Left lobe of liver (tissue), 2 donors: ENCODE measurements at regions not wholly inside any gene's neighbourhood (a gene's known extent, or its start where the extent isn't known, plus 50 kb on each side); places are given as distances from the start of the nearest gene placed in this dataset.
A peak's percentile ranks its signal among the peaks of the same experiment; 100 is the strongest.
"Not testable (repeated sequence)": the region's sequence is repeated elsewhere in the genome, so short reads cannot be mapped to it uniquely, and the experiment has no call there.

Source experiments
- ATAC-seq: fragments of 200-7000 bp; cut with Tn5 transposase; one replicate; pipeline ENCODE4 v1.9.1; 2020; ENCODE audit warnings: mild to moderate bottlenecking, moderate library complexity
- DNase-seq: peaks from one replicate; pipeline ENCODE4 v3.0.0-alpha.2; 2020; ENCODE audit warnings: low spot score
- donor health status: DM: no; HTN: no; CAD: no; lungs with moderate emphysema.
- donor health status: DM: no; HTN: yes; CAD: no.

DNA sequence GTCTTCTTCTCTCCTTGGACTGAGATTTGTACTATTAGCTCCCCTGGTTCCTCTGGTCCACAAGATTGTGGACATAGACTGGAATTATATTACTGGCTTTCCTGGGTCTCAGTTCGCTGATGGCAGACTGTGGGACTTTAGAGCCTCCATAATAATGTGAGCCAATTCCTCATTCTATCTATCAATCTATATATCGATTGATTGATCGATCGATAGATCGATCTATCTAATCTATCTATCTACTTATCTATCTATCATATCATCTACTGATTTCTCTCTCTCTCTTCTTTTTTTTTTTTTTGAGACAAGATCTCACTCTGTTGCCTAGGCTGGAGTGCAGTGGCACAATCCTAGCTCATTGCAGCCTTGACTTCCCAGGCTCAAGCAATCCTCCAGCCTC lies 51.5 kb upstream of the DDR1 start:
- no peak for DNase-seq
- no peak for ATAC-seq

DNA sequence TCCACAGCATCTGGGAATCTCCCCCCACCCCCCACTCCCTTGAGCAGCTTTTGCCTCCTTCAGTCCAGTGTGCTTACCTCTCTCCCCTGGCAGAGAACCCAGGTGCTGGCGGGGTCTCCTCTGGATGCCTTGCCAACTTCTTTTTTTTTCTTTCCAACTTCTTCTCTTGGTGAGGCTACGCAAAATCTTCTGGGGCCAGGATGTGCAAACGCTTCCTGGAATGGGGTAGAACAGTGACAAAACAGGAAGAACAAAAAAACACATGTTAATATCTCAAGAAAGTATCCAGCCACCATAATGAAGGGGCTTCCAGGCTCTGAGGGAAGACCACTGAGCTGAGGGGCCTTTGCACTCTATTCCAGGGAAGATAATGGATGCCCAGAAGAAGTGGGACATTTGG lies 53.9 kb upstream of the DDR1 start:
- DNase-seq = no peak
- ATAC-seq = no peak

DNA sequence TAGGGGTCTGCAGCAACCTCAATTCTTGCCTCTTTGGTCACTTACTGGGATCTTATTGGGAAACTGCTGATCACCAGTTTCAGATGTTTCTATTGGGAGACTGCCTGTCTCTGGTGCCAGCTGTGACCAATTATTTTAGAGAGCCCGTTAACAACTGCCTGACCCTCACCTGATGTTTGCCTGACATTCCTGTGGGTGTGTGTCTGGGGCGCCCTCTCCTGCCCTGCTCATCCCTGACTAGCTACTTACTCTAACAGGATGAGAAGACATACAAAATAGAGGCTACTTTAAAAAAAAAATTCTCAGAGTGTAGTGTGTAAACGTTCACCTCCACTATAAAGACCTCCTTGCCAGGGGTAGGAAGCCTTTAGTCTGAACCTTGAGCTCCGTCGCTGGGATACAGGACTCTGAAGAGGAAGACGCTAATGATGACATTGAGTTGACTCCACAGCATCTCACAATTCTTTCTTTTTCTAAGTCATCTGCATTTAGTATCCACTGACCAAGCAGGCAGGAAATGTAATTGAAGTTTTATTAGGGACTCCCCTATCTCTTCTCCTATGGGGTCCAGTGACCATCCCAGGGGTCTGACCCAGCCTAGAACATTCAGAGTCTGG lies 54.6 kb upstream of the DDR1 start:
- ATAC-seq = no peak

DNA sequence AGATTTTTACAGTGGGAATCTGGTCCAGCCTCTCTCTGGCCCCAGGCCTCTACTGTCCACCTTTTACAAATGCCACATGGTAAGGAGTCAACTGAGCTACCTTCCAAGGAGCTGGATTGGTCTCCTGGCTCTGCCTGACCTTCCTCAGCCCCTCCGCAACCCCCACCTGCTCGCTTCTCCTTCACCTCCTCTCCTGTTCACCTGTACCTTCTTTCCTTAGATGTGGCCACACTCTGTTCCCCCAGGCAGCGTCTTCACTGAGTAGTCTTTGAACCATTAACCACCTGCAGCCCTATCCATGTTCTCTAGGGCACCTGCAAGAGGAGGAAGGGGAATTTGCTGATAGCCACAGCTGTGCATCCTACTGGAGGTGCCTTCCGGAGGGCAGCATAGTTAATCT lies 55.3 kb upstream of the DDR1 start:
- DNase-seq (no peak), ATAC-seq (no peak)

More for the DNA sequence above, 54.6 kb upstream of the DDR1 start:
- no peak for DNase-seq

DNA sequence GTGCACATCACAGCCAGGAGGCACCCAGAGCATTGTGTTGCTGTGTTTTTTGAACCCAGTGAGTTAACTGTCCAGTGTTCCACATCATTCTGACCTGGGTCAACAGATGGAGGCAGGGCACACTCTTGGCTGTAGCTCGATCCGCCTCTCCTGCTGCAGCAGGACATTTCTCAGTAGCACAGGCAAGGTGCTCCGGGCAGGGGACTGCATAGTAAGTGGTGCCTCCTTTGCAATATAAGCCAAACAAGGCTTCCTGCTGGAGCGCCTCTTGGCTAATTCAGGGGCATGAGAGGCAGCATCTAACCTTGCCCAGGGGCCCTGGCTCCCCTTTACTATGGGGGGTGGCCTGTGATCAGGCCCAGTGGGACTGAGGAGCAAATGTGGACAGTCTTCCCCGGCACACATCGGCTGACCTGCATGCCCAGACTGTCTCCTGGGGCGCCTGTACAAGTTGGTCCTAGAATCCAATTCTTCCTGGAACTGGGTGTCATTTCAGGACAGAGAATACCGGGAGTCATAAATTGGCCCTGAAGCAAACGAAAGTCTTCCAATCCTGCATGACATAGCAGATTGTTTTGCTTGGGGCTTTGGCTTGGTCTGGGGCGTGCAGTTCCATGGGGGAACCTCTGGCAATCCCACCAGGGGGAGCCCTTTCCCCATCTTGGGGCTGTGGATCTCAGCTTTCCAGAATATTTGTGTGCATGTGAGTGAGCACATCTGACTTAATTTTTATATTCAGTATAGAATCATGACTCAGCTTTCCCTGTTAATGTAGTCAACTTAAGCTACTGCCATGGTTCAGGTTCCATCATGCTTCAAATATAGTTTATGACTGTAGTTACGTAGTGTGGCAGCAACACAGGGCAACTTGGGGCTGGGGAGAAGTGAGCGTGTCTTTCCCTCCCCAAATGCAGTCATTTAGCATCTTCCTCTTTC lies 56.0 kb upstream of the DDR1 start:
- DNase-seq (peak; percentile 88), ATAC-seq (peak; percentile 97)

DNA sequence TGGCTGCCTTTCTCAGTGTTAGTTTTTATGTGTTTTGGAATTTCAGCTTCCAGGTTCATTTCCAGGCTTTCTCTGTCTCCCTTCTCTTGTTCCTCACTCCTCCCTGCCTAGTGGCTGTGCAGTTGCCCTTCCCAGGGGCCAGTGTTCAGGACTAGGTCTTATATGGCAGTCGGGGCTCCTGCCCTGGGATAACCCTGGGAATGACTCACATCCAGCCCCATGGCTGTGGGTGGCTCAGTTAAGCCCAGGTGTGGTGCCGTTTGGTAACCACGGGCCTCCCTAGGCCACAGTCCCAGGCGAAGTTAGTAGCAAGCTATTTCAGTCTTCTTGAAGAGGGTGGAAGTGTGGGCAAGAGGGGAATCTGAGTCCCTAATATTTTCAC lies 57.4 kb upstream of the DDR1 start:
- ATAC-seq (no peak), DNase-seq (no peak)

DNA sequence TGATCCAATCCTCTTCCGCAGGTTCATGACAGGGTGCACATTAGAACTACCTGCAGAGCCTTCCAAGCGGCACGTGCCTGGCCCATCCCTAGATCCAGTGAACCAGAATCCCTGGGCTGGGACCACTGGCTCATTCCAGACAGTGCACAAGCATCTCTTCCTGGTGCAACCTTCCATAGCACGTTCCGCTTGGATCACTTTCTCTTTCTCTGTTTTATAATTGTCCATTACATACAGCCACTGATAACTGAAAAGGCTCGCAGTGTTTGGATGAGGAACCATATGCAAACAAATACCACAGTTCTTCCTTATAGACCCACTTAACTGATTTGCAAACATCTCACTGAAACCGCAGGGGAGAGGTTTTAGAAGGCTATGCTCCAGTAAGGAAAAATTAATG lies 59.6 kb upstream of the DDR1 start:
- DNase-seq (no peak), ATAC-seq (no peak)

DNA sequence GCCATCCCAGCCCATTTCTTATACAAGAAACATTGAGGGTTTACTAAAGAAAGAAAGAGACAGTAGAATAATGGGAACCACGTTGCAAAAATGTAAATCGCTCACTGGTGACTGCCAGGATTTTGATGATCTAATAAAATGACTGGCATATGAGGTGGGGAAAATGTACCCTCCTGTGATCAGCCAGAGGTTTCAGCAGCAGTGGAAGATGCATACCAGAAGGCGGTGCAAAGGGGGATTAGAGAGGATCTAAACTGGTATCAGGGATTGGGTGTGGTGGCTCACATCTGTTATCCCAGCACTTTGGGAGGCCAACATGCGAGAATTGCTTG lies 60.8 kb upstream of the DDR1 start:
- DNase-seq = no peak
- ATAC-seq = no peak

DNA sequence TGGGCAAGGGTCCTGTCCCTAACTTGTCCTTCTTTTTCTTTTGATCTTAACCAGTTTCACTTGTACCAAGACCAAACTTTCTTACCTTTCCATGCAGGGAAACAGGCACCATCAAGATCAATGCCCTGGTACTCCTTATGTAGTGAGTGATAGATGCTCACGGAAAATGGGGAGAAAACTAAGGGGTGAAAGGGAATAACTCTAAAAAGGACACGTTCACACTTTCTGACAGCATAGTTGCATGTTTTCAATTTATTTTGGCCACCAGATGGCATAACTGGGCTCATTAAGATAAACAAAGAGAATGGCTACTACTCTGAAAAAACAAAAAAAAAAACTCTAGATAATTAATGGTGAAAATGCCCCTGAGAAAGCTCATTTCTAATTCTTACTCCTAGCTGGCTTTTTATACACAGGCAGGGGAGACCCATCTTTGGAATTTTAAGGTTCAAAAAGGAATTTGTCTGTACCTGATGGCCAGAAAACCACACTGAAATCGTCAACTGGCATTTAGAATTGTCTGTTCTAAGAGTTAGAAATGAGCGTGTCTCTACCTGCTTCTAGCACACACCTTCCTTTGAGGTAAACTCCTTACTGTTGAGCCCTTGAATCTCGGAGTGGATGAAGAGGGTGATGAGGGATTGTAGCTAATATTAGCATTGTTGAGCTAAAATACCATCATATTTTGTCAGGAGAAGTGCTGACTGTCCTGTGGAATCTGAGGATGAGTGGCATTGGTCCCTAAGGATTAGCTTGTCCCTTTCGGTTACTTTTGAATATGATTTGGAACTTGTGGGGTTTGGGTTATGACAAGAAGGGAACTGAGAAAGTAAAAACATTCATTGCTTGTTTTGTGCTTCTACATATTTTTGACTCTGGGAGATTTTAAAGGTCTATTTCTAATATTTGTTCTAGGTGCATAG lies 62.2 kb upstream of the DDR1 start:
- ATAC-seq (peak; percentile 85), DNase-seq (no peak)

DNA sequence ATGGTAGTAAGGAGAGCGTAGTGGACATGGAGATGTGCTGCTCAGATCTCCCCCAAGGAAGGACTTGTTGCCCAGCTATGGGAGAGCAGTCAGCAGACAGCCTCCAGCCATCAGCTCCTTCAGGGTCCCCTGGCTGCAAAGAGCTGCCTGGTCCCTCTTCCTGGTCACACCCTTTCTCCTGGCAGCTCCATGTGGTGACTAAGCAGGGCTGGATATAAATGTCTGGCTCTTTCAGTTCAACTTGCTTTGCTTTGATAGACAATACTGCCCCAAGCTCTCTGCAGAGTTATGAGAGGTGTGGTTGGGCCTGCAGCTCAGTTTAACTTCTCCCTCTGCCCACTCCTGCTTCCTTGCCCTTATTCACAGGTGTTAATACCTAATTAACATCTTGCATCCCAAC lies 64.1 kb upstream of the DDR1 start:
- DNase-seq (no peak), ATAC-seq (peak; percentile 27)

DNA sequence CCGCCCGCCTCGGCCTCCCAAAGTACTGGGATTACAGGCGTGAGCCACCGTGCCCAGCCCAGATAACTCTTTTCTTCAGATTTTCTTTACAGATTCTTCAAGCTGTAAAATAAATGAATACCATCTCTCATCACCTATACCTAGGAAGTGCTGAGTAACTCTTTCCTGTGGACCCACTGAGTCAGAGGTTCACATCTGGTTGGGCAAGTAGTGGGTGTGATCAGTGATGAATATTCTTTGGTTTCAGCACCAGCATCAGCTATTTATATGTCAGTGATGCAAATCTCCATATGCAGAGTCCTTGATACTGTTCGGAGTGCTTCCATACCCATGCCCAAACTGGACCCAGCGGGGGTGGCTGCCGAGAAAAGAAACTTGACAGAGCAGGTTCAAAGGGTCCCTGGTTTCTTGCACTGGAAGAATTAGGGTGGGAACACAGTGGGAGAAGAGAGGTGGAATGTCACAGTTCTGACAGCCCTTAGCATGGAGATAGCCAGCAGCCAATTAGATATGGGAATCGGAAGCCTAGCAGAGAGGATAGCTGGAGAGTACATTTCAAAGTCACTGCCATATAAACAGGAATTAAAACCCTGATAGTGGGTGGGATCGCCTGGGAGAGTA lies 64.9 kb upstream of the DDR1 start:
- no peak for ATAC-seq
- no peak for DNase-seq

DNA sequence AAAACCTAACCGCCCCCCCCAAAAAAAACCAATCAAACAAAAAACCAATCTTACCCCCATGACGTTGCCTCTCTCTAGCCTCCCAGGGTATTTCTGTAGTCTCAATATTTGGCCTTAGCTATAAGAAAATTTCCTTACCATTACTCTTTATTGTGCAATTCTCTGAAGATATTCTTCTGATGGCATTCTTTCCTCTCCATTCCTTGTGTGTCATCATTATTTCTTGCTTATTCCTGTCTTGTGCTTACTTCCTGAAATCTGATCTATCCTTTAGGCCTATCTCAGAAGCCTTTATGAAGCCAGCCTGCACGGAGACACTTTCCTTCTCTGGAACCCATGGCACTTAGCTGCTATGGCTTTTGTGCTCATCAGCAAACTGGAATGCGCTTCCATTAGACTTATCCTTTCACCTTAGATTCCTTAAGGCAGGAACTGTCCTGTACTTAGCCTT lies 65.9 kb upstream of the DDR1 start:
- ATAC-seq (no peak), DNase-seq (no peak)

DNA sequence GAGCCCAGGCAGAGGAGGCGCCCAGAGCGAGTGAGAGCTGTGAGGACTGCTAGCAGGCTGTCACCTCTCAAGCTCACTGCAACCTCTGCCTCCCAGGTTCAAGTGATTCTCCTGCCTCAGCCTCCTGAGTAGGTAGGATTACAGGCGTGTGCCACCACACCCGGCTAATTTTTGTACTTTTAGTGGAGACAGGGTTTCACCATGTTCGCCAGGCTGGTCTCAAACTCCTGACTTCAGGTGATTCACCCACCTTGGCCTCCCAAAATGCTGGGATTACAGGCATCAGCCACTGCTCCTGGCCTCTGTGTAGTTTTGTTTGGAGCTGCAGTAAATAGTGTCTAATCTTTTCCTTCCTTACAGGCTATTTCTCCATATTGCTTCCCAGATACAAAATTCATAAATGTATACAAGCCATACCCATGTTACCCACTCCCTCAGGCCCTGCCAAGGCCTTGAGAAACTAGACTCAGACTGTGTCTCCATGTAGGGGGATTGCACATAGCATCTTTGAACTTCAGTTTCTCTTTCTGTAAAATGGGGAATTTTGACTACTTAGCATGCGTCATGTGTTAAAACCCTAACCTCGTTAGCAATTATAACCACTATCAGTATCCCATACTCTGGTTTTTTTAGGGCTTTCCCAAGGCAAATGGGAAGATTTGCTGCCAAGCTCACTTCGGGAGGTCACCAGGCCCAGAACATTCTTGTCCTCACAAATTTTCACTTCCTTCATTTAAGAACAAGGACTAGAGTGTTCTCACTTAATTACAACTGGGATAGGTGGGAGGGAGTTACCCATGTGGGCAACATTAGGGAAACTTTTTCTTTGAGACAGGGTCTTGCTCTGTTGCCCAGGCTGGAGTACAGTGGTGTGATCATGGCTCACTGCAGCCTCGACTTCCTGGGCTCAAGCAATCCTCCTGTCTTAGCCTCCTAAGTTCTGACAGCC lies 67.3 kb upstream of the DDR1 start:
- ATAC-seq = no peak

DNA sequence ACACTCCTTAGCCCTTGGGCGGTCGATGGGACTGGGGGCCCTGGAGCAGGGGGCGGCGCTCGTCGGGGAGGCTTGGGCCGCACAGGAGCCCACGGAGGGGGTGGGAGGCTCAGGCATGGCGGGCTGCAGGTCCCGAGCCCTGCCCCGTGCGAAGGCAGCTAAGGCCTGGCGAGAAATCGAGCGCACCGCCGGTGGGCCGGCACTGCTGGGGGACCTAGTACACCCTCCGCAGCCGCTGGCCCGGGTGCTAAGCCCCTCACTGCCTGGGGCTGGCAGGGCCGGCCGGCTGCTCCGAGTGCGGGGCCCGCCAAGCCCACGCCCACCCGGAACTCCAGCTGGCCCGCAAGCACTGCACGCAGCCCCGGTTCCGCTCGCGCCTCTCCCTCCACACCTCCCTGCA lies 68.0 kb upstream of the DDR1 start:
- not testable (repeated sequence) for ATAC-seq

More for the DNA sequence above, 67.3 kb upstream of the DDR1 start:
- no peak for DNase-seq

DNA sequence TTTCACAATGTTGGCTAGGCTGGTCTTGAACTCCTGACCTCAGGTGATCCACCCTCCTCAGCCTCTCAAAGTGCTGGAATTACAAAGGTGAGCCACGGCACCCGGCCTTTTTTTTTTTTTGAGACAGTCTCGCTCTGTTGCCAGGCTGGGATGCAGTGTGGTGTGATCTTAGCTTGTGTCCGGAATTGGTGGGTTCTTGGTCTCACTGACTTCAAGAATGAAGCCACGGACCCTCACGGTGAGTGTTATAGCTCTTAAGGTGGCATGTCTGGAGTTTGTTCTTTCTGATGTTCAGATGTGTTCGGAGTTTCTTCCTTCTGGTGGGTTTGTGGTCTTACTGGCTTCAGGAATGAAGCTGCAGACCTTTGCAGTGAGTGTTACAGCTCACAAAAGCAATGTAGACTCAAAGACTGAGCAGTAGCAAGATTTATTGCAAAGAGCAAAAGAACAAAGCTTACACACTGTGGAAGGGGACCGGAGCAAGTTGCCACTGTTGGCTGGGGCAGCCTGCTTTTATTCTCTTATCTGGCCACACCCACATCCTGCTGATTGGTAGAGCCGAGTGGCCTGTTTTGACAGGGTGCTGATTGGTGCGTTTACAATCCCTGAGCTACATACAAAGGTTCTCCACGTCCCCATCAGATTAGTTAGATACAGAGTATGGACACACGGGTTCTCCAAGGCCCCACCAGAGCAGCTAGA lies 69.1 kb upstream of the DDR1 start:
- not testable (repeated sequence) for ATAC-seq, DNase-seq

More for the DNA sequence above, 68.0 kb upstream of the DDR1 start:
- DNase-seq = not testable (repeated sequence)

DNA sequence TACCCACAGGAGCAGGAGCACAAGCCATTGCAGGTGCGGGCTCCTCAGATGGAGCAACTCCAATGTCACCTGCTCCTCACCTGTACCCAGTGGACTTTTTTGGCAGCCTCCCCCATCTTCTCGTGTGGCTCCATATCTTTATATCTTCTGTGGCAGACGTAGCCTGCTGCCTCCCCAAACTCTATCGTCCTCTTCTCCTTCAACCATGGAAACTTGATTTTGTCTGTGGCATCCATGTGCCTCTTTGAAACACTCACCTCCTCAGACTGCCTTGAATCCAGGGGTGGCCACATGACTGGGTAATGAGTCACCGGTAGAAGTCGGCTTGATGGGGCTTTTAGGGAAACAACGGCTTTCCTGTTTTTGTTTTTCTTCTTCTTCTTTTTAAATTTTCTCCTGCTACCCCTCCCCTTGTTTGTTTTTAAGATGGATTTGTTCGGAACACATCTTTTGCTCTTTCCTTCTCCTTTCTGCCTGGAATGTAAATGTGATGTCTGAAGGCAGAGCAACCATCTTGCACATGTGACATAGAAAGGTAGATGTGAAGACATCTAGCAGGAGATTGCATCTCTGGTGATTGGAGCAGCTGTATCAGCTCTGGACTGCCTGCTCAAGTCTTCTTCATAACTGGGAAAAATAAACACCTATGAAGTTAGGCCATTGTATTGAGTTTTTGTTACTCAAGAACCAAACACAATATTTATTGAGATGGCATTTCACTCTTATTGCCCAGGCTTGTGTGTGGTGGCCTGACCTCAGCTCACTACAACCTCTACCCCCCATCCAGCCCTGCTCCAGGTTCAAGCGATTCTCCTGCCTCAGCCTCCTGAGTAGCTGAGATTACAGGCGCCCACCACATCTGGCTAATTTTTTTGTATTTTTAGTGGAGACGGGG lies 69.9 kb upstream of the DDR1 start:
- DNase-seq = no peak
- ATAC-seq = no peak

DNA sequence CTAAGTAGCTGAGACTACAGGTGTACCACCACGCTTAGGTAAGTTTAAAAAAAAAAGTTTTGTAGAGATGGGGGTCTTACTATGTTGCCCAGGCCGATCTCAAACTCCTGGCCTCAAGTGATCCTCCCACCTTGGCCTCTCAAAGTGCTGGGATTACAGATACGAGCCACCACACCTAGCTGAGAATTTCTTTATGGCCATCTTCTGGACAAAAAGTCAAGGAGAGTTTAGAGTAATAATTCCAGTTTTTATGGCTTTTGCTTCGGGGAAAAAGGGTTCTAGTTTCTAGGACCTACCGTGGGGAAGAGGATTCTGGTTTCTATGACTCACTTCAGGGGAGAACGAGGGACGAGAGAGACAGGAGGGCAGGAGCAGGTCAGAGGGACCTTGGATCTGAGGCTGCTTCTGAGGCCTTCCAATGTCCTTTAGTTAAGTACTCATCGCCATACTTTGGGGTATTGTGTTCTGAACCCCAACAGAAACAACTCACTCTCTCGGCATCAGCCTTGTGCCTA lies 69.3 kb upstream of the IER3 start:
- DNase-seq (no peak), ATAC-seq (no peak)

DNA sequence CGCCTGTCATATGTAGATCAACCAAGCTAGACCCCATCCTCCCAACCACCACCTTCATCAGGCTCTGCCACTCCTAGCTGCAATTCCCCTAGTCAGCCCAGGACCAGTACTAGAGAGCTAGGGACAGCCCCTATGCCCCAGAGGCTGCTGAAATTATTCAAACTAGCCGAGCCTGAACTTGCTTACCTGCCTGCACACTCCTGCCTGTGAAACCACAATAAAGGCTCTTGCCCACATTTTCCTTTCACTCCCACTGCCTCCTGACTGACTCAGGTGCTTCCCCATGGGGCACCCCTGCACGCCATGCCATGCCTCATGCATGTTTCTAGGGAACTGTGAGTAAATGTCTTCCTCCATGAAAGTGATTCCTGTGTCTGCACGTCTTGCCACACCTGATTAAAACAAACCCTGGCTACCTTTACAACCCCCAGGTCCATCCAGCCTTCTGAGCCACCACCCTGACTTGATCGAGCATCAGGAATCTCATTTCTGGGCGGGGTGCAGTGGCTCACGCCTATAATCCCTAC lies 66.5 kb upstream of the IER3 start:
- ATAC-seq = no peak
- no peak for DNase-seq
